Neural cell (in vitro differentiated cells): ENCODE measurements at regions not wholly inside any gene's neighbourhood (a gene's known extent, or its start where the extent isn't known, plus 50 kb on each side); places are given as distances from the start of the nearest gene placed in this dataset.

Experiments
- H2AFZ ChIP-seq: fragments of 200-600, 300-800 bp; sonication (generic), shearing (Covaris generic); 2 replicates; pipeline ENCODE4 v1.6.0; 2014; ENCODE audit warnings: low read depth, mild to moderate bottlenecking, antibody characterized with exemption, low read length, moderate library complexity
- H3F3A ChIP-seq: fragments of 200-600 bp; shearing (Covaris generic); 2 replicates; pipeline ENCODE4 v1.6.1; 2016; ENCODE audit warnings: mild to moderate bottlenecking, moderate library complexity, mixed read lengths, antibody characterized with exemption, low read length; ENCODE audit not compliant: insufficient read depth, poor library complexity, severe bottlenecking
- H3K27ac ChIP-seq: fragments of 200-600, 300-800 bp; sonication (generic), shearing (Covaris generic); 2 replicates; pipeline ENCODE4 v1.5.1; 2014; ENCODE audit warnings: mild to moderate bottlenecking, low read length, moderate library complexity
- H3K27me3 ChIP-seq: fragments of 300-800, 200-600 bp; sonication (generic), shearing (Covaris generic); 2 replicates; pipeline ENCODE4 v1.6.0; 2014; ENCODE audit warnings: mild to moderate bottlenecking, low read depth, low read length, moderate library complexity; ENCODE audit not compliant: insufficient read depth
- H3K36me3 ChIP-seq: fragments of 300-800, 200-600 bp; sonication (generic), shearing (Covaris generic); 2 replicates; pipeline ENCODE4 v1.5.1; 2014; ENCODE audit warnings: mild to moderate bottlenecking, antibody characterized with exemption, low read length, moderate library complexity; ENCODE audit not compliant: insufficient read depth
- H3K4me2 ChIP-seq: fragments of 300-800, 200-600 bp; sonication (generic), shearing (Covaris generic); 2 replicates; pipeline ENCODE4 v1.6.0; 2014; ENCODE audit warnings: mild to moderate bottlenecking, low read length
- H3K4me3 ChIP-seq: fragments of 300-800, 200-600 bp; sonication (generic), shearing (Covaris generic); 2 replicates; pipeline ENCODE4 v1.5.1; 2014; ENCODE audit warnings: mild to moderate bottlenecking, low read length, moderate library complexity
- H3K79me2 ChIP-seq: fragments of 200-600 bp; shearing (Covaris generic); replicated peaks from 2 replicates; pipeline ENCODE4 v1.6.0; 2014; ENCODE audit warnings: mild to moderate bottlenecking, low read length, moderate library complexity; ENCODE audit not compliant: insufficient read depth
- H3K9ac ChIP-seq: fragments of 300-800, 200-600 bp; sonication (generic), shearing (Covaris generic); 2 replicates; pipeline ENCODE4 v1.6.1; 2016; ENCODE audit warnings: mild to moderate bottlenecking, low read length, mixed read lengths
- H3K9me2 ChIP-seq: fragments of 200-600 bp; shearing (Covaris generic); 2 replicates; pipeline ENCODE4 v1.6.1; 2016; ENCODE audit warnings: mild to moderate bottlenecking, low read length, mixed read lengths; ENCODE audit not compliant: insufficient read depth
- H3K9me3 ChIP-seq: fragments of 200-600, 300-800 bp; sonication (generic), shearing (Covaris generic); 2 replicates; pipeline ENCODE4 v1.6.1; 2016; ENCODE audit warnings: mild to moderate bottlenecking, mixed run types, low read length, moderate library complexity, mixed read lengths
- H4K20me1 ChIP-seq: fragments of 200-600 bp; shearing (Covaris generic); 2 replicates; pipeline ENCODE4 v1.6.1; 2016; ENCODE audit warnings: mild to moderate bottlenecking, mixed run types; ENCODE audit not compliant: insufficient read depth
- CTCF ChIP-seq: fragments of 450-650 bp; IDR thresholded peaks from 2 replicates; pipeline ENCODE4 v1.5.1; 2014; ENCODE audit warnings: antibody characterized with exemption, mild to moderate bottlenecking, moderate library complexity; ENCODE audit not compliant: poor library complexity, severe bottlenecking
- EP300 ChIP-seq: fragments of 450-650 bp; conservative IDR thresholded peaks from 2 replicates; pipeline ENCODE4 v1.6.1; 2014; ENCODE audit warnings: antibody characterized with exemption, mild to moderate bottlenecking, moderate library complexity; ENCODE audit not compliant: poor library complexity, severe bottlenecking
- EZH2 ChIP-seq: fragments of 200-600, 300-800 bp; shearing (Covaris generic), sonication (generic); IDR thresholded peaks from 2 replicates; pipeline ENCODE4 v1.6.1; 2014; ENCODE audit warnings: antibody characterized with exemption, low read length, borderline replicate concordance, mild to moderate bottlenecking; ENCODE audit not compliant: insufficient read depth, poor library complexity, severe bottlenecking
- MXI1 ChIP-seq: fragments of 450-650 bp; conservative IDR thresholded peaks from 2 replicates; pipeline ENCODE4 v1.6.1; 2014; ENCODE audit warnings: antibody characterized with exemption, mild to moderate bottlenecking; ENCODE audit not compliant: poor library complexity, severe bottlenecking
- POLR2AphosphoS5 ChIP-seq: IDR thresholded peaks from 2 replicates; pipeline ENCODE4 v1.6.1; 2012
- RAD21 ChIP-seq: fragments of 450-650 bp; conservative IDR thresholded peaks from 2 replicates; pipeline ENCODE4 v1.6.1; 2014; ENCODE audit warnings: antibody characterized with exemption, mild to moderate bottlenecking, moderate library complexity
- REST ChIP-seq: IDR thresholded peaks from 2 replicates; pipeline ENCODE4 v1.6.1; 2012; ENCODE audit warnings: borderline replicate concordance
- SMC3 ChIP-seq: fragments of 450-650 bp; conservative IDR thresholded peaks from 2 replicates; pipeline ENCODE4 v1.6.1; 2014; ENCODE audit warnings: antibody characterized with exemption, mild to moderate bottlenecking, moderate library complexity; ENCODE audit not compliant: poor library complexity
- TAF1 ChIP-seq: IDR thresholded peaks from 2 replicates; pipeline ENCODE4 v1.6.1; 2012; ENCODE audit warnings: low read depth

DNA sequence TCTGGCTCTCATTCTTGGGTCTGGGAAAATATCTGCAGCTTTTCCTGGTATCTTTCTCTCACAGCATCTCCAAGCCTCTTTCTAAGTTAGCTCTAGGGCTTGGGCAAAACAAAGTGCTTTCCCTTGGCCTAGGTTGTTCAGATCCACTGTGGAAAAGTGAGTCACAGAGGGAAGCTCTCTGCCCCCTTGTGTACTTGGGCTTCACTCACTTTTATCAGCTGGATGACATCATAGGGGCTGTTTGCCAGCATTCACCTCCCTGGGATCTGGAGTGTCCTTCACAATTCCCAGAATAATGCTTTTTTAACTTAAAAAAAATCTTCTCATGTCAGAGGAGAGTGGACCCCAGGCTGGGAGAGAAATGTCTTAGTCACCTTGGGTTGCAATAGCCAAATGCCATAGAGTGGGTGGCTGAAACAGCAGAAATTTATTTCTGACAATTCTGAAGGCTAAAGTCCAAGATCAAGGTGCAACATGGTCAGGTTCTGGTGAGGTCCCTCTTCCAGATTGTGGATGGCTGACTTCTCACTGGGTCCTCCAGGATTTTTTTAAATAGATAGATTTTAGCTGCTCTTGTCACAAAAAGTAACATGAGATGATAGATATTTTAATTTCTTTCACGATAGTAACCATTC is 247.8 kb downstream of the SH2D1A start:
- Histone ChIP-seq H3K36me3 (no peaks in the 10 kb centered on the region), H3K9ac (no peak overlapping the region), H3F3A (no peaks in the 10 kb centered on the region), H3K27me3 (no peaks in the 10 kb centered on the region), H3K79me2 (no peaks in the 10 kb centered on the region), H3K4me3 (no peak overlapping the region), H3K27ac (no peak overlapping the region), H3K9me2 (no peaks in the 10 kb centered on the region), H2AFZ (no peak overlapping the region), H4K20me1 (no peaks in the 10 kb centered on the region), H3K4me2 (no peak overlapping the region), H3K9me3 (no peaks in the 10 kb centered on the region)
- no peak for TF ChIP-seq POLR2AphosphoS5
- no peak for TF ChIP-seq SMC3
- no peak for TF ChIP-seq REST
- TF ChIP-seq RAD21, result no peak
- TF ChIP-seq EP300, result no peak
- TF ChIP-seq MXI1, result no peak
- TF ChIP-seq CTCF, result no peak
- TF ChIP-seq EZH2, result no peak
- no peak for TF ChIP-seq TAF1

DNA sequence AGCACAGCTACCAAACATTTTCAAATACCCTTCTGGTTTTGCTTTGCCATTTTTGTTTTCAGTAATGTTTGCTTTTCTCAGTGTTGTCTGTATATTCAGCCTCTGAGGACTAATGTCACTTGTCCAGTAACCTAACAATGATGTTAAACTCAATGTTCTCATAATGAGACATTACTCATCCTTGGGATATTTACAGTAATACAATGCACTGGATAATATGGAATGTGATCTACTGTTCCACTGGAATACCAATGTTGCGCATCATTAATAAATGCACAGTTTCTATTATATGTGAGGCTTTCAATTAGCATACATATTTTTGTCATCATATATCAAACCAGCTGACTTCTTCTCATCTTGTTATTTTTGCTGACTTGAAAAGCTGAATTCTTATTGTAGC is 259.1 kb downstream of the SH2D1A start:
- no peak for TF ChIP-seq CTCF
- no peak for TF ChIP-seq POLR2AphosphoS5
- TF ChIP-seq REST, result no peak
- TF ChIP-seq RAD21, result no peak
- TF ChIP-seq EZH2, result no peak
- no peak for TF ChIP-seq SMC3
- TF ChIP-seq EP300, result no peak
- Histone ChIP-seq H3K36me3 (no peaks in the 10 kb centered on the region), H3K9ac (no peak overlapping the region), H2AFZ (no peak overlapping the region), H3F3A (no peaks in the 10 kb centered on the region), H3K4me2 (no peak overlapping the region), H3K4me3 (no peak overlapping the region), H4K20me1 (no peaks in the 10 kb centered on the region), H3K27me3 (no peaks in the 10 kb centered on the region), H3K27ac (no peak overlapping the region), H3K79me2 (no peaks in the 10 kb centered on the region), H3K9me2 (no peaks in the 10 kb centered on the region), H3K9me3 (no peaks in the 10 kb centered on the region)
